SK-N-SH (cell line): ENCODE measurements at regions not wholly inside any gene's neighbourhood (a gene's known extent, or its start where the extent isn't known, plus 50 kb on each side); places are given as distances from the start of the nearest gene placed in this dataset.
A peak's percentile ranks its signal among the peaks of the same experiment; 100 is the strongest.

Source experiments
- CTCF ChIA-PET: fragments of 300-600, 350-600 bp; formaldehyde crosslinking; extraction: SDS; loops from one replicate; lab custom pipeline; 2021; lab: Yijun Ruan, JAX
- POLR2A ChIA-PET: fragments of 350-600 bp; sonication (Branson Sonifier 250); formaldehyde crosslinking; extraction: SDS; loops from one replicate; lab custom pipeline; 2020; ENCODE audit warnings: antibody characterized with exemption, inconsistent platforms; lab: Yijun Ruan, JAX
- DNase-seq: peaks from one replicate; pipeline ENCODE4 v3.0.0; 2012
- H2AFZ ChIP-seq: fragments of 200-600 bp; sonication (generic); 2 replicates; pipeline ENCODE4 v1.8.1; 2016; ENCODE audit warnings: antibody characterized with exemption, mild to moderate bottlenecking, low read depth
- H3F3A ChIP-seq: fragments of 200-600 bp; sonication (generic); replicated peaks from 2 replicates; pipeline ENCODE3; 2016; ENCODE audit warnings: antibody characterized with exemption, mild to moderate bottlenecking; ENCODE audit not compliant: insufficient read depth
- H3K27ac ChIP-seq, 2 experiments: fragments of 200-500 bp in 1 of 2; fragments of 200-600 bp in 1 of 2; sonication (Bioruptor generic) in 1 of 2; sonication (generic), shearing (Covaris generic) in 1 of 2; 2 replicates each; pipeline versions ENCODE4 v1.5.1 to v1.6.1; 2014 to 2016; ENCODE audit warnings: low read depth in 2 of 2, inconsistent platforms in 1 of 2, low read length in 1 of 2, mild to moderate bottlenecking in 1 of 2, mixed read lengths in 1 of 2
- H3K27me3 ChIP-seq: fragments of 200-600 bp; sonication (generic), shearing (Covaris generic); 2 replicates; pipeline ENCODE4 v1.6.1; 2016; ENCODE audit warnings: mixed run types; ENCODE audit not compliant: insufficient read depth
- H3K36me3 ChIP-seq, 2 experiments: fragments of 200-500 bp in 1 of 2; fragments of 200-600 bp in 1 of 2; sonication (Bioruptor generic) in 1 of 2; sonication (generic) in 1 of 2; replicated peaks in 1 of 2; 2 replicates each; pipeline versions ENCODE3 to v1.5.1; 2014 to 2016; ENCODE audit warnings: low read length in 1 of 2, mild to moderate bottlenecking in 1 of 2; ENCODE audit not compliant: insufficient read depth in 2 of 2, control insufficient read depth in 1 of 2
- H3K4me1 ChIP-seq, 2 experiments: fragments of 200-500 bp in 1 of 2; fragments of 200-600 bp in 1 of 2; sonication (Bioruptor generic) in 1 of 2; sonication (generic), shearing (Covaris generic) in 1 of 2; 2 replicates each; pipeline versions ENCODE4 v1.5.1 to v1.6.1; 2014 to 2016; ENCODE audit warnings: low read depth in 1 of 2, low read length in 1 of 2, mixed run types in 1 of 2; ENCODE audit not compliant: insufficient read depth in 2 of 2, control insufficient read depth in 1 of 2
- H3K4me2 ChIP-seq: fragments of 200-600 bp; sonication (generic), shearing (Covaris generic); 2 replicates; pipeline ENCODE4 v1.6.1; 2017; ENCODE audit warnings: mixed run types
- H3K4me3 ChIP-seq, 2 experiments: fragments of 200-500 bp in 1 of 2; fragments of 200-600 bp in 1 of 2; sonication (Bioruptor generic) in 1 of 2; sonication (generic), shearing (Covaris generic) in 1 of 2; 2 replicates each; pipeline versions ENCODE4 v1.5.1 to v1.8.1; 2014 to 2016; ENCODE audit warnings: low read depth in 2 of 2, inconsistent platforms in 1 of 2, low read length in 1 of 2, mild to moderate bottlenecking in 1 of 2, mixed read lengths in 1 of 2, moderate library complexity in 1 of 2
- H3K79me2 ChIP-seq: fragments of 200-600 bp; sonication (generic); 2 replicates; pipeline ENCODE4 v1.8.1; 2017; ENCODE audit warnings: mild to moderate bottlenecking; ENCODE audit not compliant: insufficient read depth
- H3K9ac ChIP-seq: fragments of 200-600 bp; sonication (generic); 2 replicates; pipeline ENCODE4 v1.6.1; 2017; ENCODE audit warnings: mixed run types
- H3K9me2 ChIP-seq: fragments of 200-600 bp; sonication (generic); 2 replicates; pipeline ENCODE4 v1.6.1; 2017; ENCODE audit warnings: mixed run types
- H3K9me3 ChIP-seq: fragments of 200-600 bp; sonication (generic); 2 replicates; pipeline ENCODE4 v1.6.1; 2017; ENCODE audit warnings: mixed run types, mild to moderate bottlenecking, moderate library complexity
- H4K20me1 ChIP-seq: fragments of 200-600 bp; sonication (generic); 2 replicates; pipeline ENCODE4 v1.6.1; 2017; ENCODE audit warnings: mild to moderate bottlenecking, mixed run types; ENCODE audit not compliant: insufficient read depth
- FOSL2 ChIP-seq: IDR thresholded peaks from 2 replicates; pipeline ENCODE4 v1.4.0; 2012; ENCODE audit warnings: low read depth, mild to moderate bottlenecking, moderate library complexity, borderline replicate concordance
- MAX ChIP-seq: IDR thresholded peaks from 2 replicates; pipeline ENCODE4 v1.4.0; 2012; ENCODE audit warnings: low read depth
- NFIC ChIP-seq: IDR thresholded peaks from 2 replicates; pipeline ENCODE4 v1.4.0; 2012; ENCODE audit warnings: borderline replicate concordance
- POLR2AphosphoS5 ChIP-seq: IDR thresholded peaks from 2 replicates; pipeline ENCODE4 v1.6.1; 2012; ENCODE audit warnings: low read depth, low read length
- RAD21 ChIP-seq: IDR thresholded peaks from 2 replicates; pipeline ENCODE4 v1.6.1; 2012; ENCODE audit warnings: mild to moderate bottlenecking, low read length
- REST ChIP-seq: IDR thresholded peaks from 2 replicates; pipeline ENCODE4 v1.6.1; 2012; ENCODE audit warnings: mild to moderate bottlenecking, low read depth, low read length, moderate library complexity
- SMC3 ChIP-seq: IDR thresholded peaks from 2 replicates; pipeline ENCODE4 v1.6.1; 2012; ENCODE audit warnings: low read depth, low read length, improper control_type of control experiment
- WGBS: methylation state at CpG from one replicate; pipeline ENCODE4 v1.1.6; 2017; ENCODE audit warnings: low lambda C conversion rate; 5-methylcytosine and 5-hydroxymethylcytosine counted together

GRCh38 chr9:87270221-87270847, 227.3 kb upstream of the DAPK1 start (continued):
- TF ChIP-seq REST (no peak), MAX (0 out of 2 replicates have a peak, but pooled peaks have one; percentile 6), SMC3 (no peak), FOSL2 (peak; percentile 6; the same call in 1 of the 2 replicates)

GRCh38 chr9:87270848-87271234, 226.8 kb upstream of the DAPK1 start:
- Histone ChIP-seq H3K4me2 (peak overlapping the region; percentile 41), H3K4me3 (no peak overlapping the region), H3K27ac (peak overlapping the region; percentile 75 to 86), H3K79me2 (no peaks in the 10 kb centered on the region), H2AFZ (peak overlapping the region; percentile 75), H3F3A (peaks cover 12% of the 10 kb centered on the region), H3K27me3 (no peaks in the 10 kb centered on the region), H3K36me3 (no peaks in the 10 kb centered on the region), H3K9me2 (no peaks in the 10 kb centered on the region), H3K9me3 (no peaks in the 10 kb centered on the region), H3K9ac (no peak overlapping the region), H4K20me1 (no peaks in the 10 kb centered on the region), H3K4me1 (peaks cover 23 to 27% of the 10 kb centered on the region in 2 experiments)
- POLR2A ChIA-PET: no interaction called here
- TF ChIP-seq POLR2AphosphoS5 (0 out of 2 replicates have a peak, but pooled peaks have one; percentile 2), NFIC (no peak)
- CTCF ChIA-PET: interaction anchor here (0.9 kb wide), 1 partner anchor 837 kb away, joined by 3 read pairs; no protein-coding TSS in a partner anchor
- DNase-seq: no peak
- 87% methylated on average over 8 of the region's 8 CpGs for WGBS

GRCh38 chr9:87271696-87272477, 225.8 kb upstream of the DAPK1 start:
- ChIA-PET CTCF (interaction anchor here (1.0 kb wide), 1 partner anchor 323 kb away, joined by 3 read pairs; no protein-coding TSS in a partner anchor), POLR2A (interaction anchor here (0.5 kb wide), 1 partner anchor 10 kb away, joined by 4 read pairs; no protein-coding TSS in a partner anchor)
- Histone ChIP-seq H3K79me2 (no peaks in the 10 kb centered on the region), H3K4me1 (peaks cover 24 to 35% of the 10 kb centered on the region in 2 experiments), H3K9me2 (no peaks in the 10 kb centered on the region), H3K4me3 (no peak overlapping the region), H3F3A (peaks cover 22% of the 10 kb centered on the region), H3K9ac (no peak overlapping the region), H2AFZ (no peak overlapping the region), H3K36me3 (no peaks in the 10 kb centered on the region), H3K27me3 (no peaks in the 10 kb centered on the region), H3K4me2 (no peak overlapping the region), H3K9me3 (no peaks in the 10 kb centered on the region), H4K20me1 (no peaks in the 10 kb centered on the region), H3K27ac (peak overlapping the region in 1 of 2 experiments; percentile 48; a peak in 2 of 4 replicates)
- no peak for TF ChIP-seq RAD21
- WGBS: 80% methylated on average over 4 of the region's 4 CpGs
- no peak for DNase-seq
